Liver (tissue), 8 donors: ENCODE measurements at regions not wholly inside any gene's neighbourhood (a gene's known extent, or its start where the extent isn't known, plus 50 kb on each side); places are given as distances from the start of the nearest gene placed in this dataset.

Experiments
- DNase-seq: peaks from one replicate; pipeline ENCODE4 v3.0.0-alpha.2; 2017; ENCODE audit warnings: low spot score
- H3K27ac ChIP-seq, 2 donors: one replicate each; pipeline ENCODE4 v1.7.0; 2013; ENCODE audit warnings: inconsistent platforms in 2 of 2, low read length in 2 of 2, control low read depth in 1 of 2, low read depth in 1 of 2, mild to moderate bottlenecking in 1 of 2
- H3K27me3 ChIP-seq, 4 donors: one replicate each; pipeline versions ENCODE4 v1.6.1 to v1.7.0; 2013; ENCODE audit warnings: low read length in 3 of 4, inconsistent platforms in 1 of 4, mild to moderate bottlenecking in 1 of 4, moderate library complexity in 1 of 4; ENCODE audit not compliant: control insufficient read depth in 4 of 4, insufficient read depth in 4 of 4
- H3K36me3 ChIP-seq, 4 donors: one replicate each; pipeline versions ENCODE4 v1.6.1 to v1.7.0; 2013; ENCODE audit warnings: low read length in 3 of 4, mild to moderate bottlenecking in 3 of 4, low read depth in 1 of 4, moderate library complexity in 1 of 4; ENCODE audit not compliant: control insufficient read depth in 4 of 4, insufficient read depth in 3 of 4
- H3K4me1 ChIP-seq, 4 donors: one replicate each; pipeline versions ENCODE4 v1.6.1 to v1.7.0; 2013; ENCODE audit warnings: low read length in 3 of 4, mild to moderate bottlenecking in 3 of 4, moderate library complexity in 1 of 4; ENCODE audit not compliant: control insufficient read depth in 4 of 4, insufficient read depth in 4 of 4
- H3K4me3 ChIP-seq, 3 donors: one replicate each; pipeline versions ENCODE4 v1.6.1 to v1.7.0; 2013; ENCODE audit warnings: low read length in 3 of 3, control low read depth in 1 of 3, low read depth in 1 of 3, mild to moderate bottlenecking in 1 of 3
- H3K9ac ChIP-seq, 2 donors: one replicate each; pipeline ENCODE4 v1.7.0; 2013; ENCODE audit warnings: low read length in 2 of 2, mild to moderate bottlenecking in 2 of 2, moderate library complexity in 2 of 2, control low read depth in 1 of 2, low read depth in 1 of 2
- H3K9me3 ChIP-seq, 4 donors: one replicate each; pipeline versions ENCODE4 v1.6.1 to v1.7.0; 2013; ENCODE audit warnings: low read length in 3 of 4; ENCODE audit not compliant: control insufficient read depth in 4 of 4
- EGR1 ChIP-seq, 2 donors: IDR thresholded peaks; 2 replicates each; pipeline ENCODE4 v1.6.1; 2016 to 2018; ENCODE audit warnings: antibody characterized with exemption in 2 of 2, low read depth in 2 of 2
- FOXA1 ChIP-seq: IDR thresholded peaks from 2 replicates; pipeline ENCODE4 v1.6.1; 2016; ENCODE audit warnings: antibody characterized with exemption
- FOXA2 ChIP-seq: IDR thresholded peaks from 2 replicates; pipeline ENCODE4 v1.6.1; 2016; ENCODE audit warnings: antibody characterized with exemption
- HNF4A ChIP-seq, 2 donors: conservative IDR thresholded peaks; 2 replicates each; pipeline ENCODE4 v1.6.1; 2016; ENCODE audit warnings: antibody characterized with exemption in 2 of 2, mild to moderate bottlenecking in 2 of 2
- JUND ChIP-seq, 2 donors: IDR thresholded peaks; 2 replicates each; pipeline ENCODE4 v1.6.1; 2016; ENCODE audit warnings: antibody characterized with exemption in 2 of 2
- NR2F2 ChIP-seq: IDR thresholded peaks from 2 replicates; pipeline ENCODE4 v1.6.1; 2016; ENCODE audit warnings: antibody characterized with exemption
- RAD21 ChIP-seq, 2 donors: IDR thresholded peaks; 2 replicates each; pipeline ENCODE4 v1.6.1; 2016; ENCODE audit warnings: antibody characterized with exemption in 2 of 2, mild to moderate bottlenecking in 2 of 2
- RXRA ChIP-seq, 2 donors: IDR thresholded peaks; 2 replicates each; pipeline ENCODE4 v1.6.1; 2017 to 2018; ENCODE audit warnings: antibody characterized with exemption in 2 of 2, mild to moderate bottlenecking in 1 of 2
- SP1 ChIP-seq: IDR thresholded peaks from 2 replicates; pipeline ENCODE4 v1.6.1; 2018; ENCODE audit warnings: antibody characterized with exemption, mild to moderate bottlenecking
- TAF1 ChIP-seq: conservative IDR thresholded peaks from 2 replicates; pipeline ENCODE4 v1.6.1; 2016; ENCODE audit warnings: antibody characterized with exemption, mild to moderate bottlenecking
- YY1 ChIP-seq: IDR thresholded peaks from 2 replicates; pipeline ENCODE4 v1.6.1; 2016; ENCODE audit warnings: antibody characterized with exemption, mild to moderate bottlenecking
- WGBS: extraction: QIAGEN DNeasy Blood & Tissue Kit; methylation state at CpG from one replicate; pipeline ENCODE4 v1.1.7; 2013; 5-methylcytosine and 5-hydroxymethylcytosine counted together
- TF ChIP-seq, protein P1 (sequence below): IDR thresholded peaks from 2 replicates; pipeline ENCODE4 v1.6.1; 2016; ENCODE audit warnings: antibody characterized with exemption
- TF ChIP-seq, protein P2 (sequence below): fragments of 150-350 bp; IDR thresholded peaks from 2 replicates; pipeline ENCODE4 v1.5.1; 2017; ENCODE audit warnings: improper control_type of control experiment, low read depth, low read length; ENCODE audit not compliant: missing input control
- TF ChIP-seq, protein P3 (sequence below): IDR thresholded peaks from 2 replicates; pipeline ENCODE4 v1.6.1; 2016; ENCODE audit warnings: antibody characterized with exemption
- TF ChIP-seq, protein P4 (sequence below): IDR thresholded peaks from 2 replicates; pipeline ENCODE4 v1.6.1; 2016; ENCODE audit warnings: antibody characterized with exemption
- donor health status: healthy.
- donor health status: healthy.
- donor health status: healthy.
- donor health status: healthy.
- donor health status: healthy.

DNA sequence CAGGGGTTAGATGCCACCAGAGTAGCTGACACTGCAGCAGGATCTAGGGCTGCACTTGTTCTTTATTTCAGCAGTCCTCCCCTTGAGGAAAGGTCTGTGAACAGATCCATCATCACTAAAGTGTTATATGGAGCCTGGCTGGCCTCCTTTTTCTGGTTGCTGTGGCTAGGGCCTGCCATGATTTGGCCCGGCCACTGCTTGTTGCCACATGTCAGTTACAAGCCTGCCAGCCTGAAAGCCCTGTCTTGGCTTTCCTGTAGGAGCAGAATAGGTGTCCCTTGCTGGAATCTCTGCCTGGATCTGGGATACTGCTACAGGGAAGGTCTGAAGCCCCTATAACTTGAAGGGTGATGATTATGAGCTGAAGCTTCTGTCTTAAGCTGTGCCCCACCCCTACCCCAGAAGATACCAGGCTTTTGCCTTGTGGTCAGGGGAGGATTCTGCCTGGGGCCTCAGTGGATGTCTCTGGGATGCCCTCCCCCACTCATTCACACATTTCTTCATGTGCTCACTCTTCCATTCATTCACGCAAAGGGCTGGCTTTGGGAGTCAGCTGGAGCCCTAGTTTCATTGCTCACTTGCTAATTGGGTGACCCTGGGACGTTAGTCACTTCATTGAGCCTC is 64.7 kb downstream of the NDUFS5 start:
- 94% methylated on average over 3 of the region's 3 CpGs for WGBS
- no peak overlapping the region for H3K9ac ChIP-seq
- no peaks in the 10 kb centered on the region for H3K36me3 ChIP-seq
- TF ChIP-seq RAD21 (IDR thresholded peaks at IDR 0.05) (no peak), YY1 (no peak)
- H3K4me3 ChIP-seq, result no peak overlapping the region
- H3K27ac ChIP-seq, result peak overlapping the region in 1 of 2 donors; percentile 47
- no peaks in the 10 kb centered on the region for H3K9me3 ChIP-seq
- DNase-seq, result no peak
- no peaks in the 10 kb centered on the region for H3K27me3 ChIP-seq
- peaks cover 0 to 7% (median 6%) of the 10 kb centered on the region in 4 donors for H3K4me1 ChIP-seq

DNA sequence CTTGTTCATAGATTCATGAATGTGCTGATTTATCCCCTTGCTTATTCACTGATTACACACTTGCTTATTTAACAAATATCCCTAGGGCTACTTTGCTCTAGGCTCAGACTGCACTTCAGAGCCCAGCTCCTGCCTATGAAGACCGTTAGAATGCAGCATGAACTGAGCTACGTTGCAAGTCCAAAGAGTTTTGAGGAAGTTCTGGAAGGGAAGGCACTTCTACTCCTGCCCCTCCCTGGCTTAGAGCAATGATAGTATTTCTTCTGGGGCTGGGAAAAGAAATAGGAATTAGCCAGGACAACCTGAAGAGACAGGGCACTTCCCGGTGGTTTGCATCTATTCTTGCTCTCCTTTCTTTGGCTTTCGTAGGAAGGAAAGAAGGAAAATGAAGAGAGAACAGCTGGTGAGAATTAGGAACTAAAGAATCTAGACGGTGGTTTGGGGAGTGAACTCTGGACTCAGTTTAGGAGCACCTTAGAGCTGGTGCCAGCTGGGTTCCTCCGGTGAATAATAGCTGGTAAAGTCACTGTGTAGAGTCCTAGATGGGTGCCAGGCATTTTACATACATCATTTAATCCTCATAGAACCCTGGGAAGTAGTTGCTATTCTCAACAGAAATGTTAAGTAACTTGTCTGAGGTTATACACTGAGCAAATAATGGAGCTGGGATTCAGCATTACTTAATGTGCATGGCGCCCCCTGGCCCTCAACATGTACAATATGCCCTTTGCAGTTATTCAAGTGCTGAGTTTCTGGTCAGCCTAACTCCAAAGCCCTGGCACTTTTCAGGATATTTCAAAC is 65.9 kb downstream of the NDUFS5 start:
- no peaks in the 10 kb centered on the region for H3K9me3 ChIP-seq
- no peak for DNase-seq
- peaks cover 0 to 7% (median 6%) of the 10 kb centered on the region in 4 donors for H3K4me1 ChIP-seq
- H3K4me3 ChIP-seq, result no peak overlapping the region
- no peaks in the 10 kb centered on the region for H3K27me3 ChIP-seq
- no peak overlapping the region for H3K9ac ChIP-seq
- no peak overlapping the region for H3K27ac ChIP-seq
- TF ChIP-seq, protein P1, sequence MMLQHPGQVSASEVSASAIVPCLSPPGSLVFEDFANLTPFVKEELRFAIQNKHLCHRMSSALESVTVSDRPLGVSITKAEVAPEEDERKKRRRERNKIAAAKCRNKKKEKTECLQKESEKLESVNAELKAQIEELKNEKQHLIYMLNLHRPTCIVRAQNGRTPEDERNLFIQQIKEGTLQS, result no peak
- TF ChIP-seq HNF4A (conservative IDR thresholded peaks at IDR 0.05) (peak in 1 of 2 donors; percentile 63), RAD21 (IDR thresholded peaks at IDR 0.05) (peak; percentile 86), RXRA (IDR thresholded peaks at IDR 0.05) (peak in 1 of 2 donors; percentile 35), NR2F2 (no peak), FOXA2 (no peak), SP1 (no peak), YY1 (peak; percentile 40), FOXA1 (no peak), JUND (IDR thresholded peaks at IDR 0.05) (no peak), TAF1 (no peak), EGR1 (IDR thresholded peaks at IDR 0.05; ENCODE audit: low read depth in 2 of 2) (no peak)
- TF ChIP-seq, protein P2, sequence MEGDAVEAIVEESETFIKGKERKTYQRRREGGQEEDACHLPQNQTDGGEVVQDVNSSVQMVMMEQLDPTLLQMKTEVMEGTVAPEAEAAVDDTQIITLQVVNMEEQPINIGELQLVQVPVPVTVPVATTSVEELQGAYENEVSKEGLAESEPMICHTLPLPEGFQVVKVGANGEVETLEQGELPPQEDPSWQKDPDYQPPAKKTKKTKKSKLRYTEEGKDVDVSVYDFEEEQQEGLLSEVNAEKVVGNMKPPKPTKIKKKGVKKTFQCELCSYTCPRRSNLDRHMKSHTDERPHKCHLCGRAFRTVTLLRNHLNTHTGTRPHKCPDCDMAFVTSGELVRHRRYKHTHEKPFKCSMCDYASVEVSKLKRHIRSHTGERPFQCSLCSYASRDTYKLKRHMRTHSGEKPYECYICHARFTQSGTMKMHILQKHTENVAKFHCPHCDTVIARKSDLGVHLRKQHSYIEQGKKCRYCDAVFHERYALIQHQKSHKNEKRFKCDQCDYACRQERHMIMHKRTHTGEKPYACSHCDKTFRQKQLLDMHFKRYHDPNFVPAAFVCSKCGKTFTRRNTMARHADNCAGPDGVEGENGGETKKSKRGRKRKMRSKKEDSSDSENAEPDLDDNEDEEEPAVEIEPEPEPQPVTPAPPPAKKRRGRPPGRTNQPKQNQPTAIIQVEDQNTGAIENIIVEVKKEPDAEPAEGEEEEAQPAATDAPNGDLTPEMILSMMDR, result peak; percentile 66
- TF ChIP-seq, protein P3, sequence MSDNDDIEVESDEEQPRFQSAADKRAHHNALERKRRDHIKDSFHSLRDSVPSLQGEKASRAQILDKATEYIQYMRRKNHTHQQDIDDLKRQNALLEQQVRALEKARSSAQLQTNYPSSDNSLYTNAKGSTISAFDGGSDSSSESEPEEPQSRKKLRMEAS, result no peak
- TF ChIP-seq, protein P4, sequence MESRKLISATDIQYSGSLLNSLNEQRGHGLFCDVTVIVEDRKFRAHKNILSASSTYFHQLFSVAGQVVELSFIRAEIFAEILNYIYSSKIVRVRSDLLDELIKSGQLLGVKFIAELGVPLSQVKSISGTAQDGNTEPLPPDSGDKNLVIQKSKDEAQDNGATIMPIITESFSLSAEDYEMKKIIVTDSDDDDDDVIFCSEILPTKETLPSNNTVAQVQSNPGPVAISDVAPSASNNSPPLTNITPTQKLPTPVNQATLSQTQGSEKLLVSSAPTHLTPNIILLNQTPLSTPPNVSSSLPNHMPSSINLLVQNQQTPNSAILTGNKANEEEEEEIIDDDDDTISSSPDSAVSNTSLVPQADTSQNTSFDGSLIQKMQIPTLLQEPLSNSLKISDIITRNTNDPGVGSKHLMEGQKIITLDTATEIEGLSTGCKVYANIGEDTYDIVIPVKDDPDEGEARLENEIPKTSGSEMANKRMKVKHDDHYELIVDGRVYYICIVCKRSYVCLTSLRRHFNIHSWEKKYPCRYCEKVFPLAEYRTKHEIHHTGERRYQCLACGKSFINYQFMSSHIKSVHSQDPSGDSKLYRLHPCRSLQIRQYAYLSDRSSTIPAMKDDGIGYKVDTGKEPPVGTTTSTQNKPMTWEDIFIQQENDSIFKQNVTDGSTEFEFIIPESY, result no peak
- H3K36me3 ChIP-seq, result no peaks in the 10 kb centered on the region
- WGBS, result 38% methylated on average over 7 of the region's 7 CpGs
